HK-2 (cell line): ENCODE measurements at regions not wholly inside any gene's neighbourhood (a gene's known extent, or its start where the extent isn't known, plus 50 kb on each side); places are given as distances from the start of the nearest gene placed in this dataset.

Source experiments
- DNase-seq: peaks from one replicate; pipeline ENCODE4 v3.0.0-alpha.2; 2018; ENCODE audit not compliant: unreplicated experiment

- no peak for DNase-seq
Measured at GRCh38 chr5:114658194-114658593, 296.3 kb downstream of the KCNN2 start.

DNA sequence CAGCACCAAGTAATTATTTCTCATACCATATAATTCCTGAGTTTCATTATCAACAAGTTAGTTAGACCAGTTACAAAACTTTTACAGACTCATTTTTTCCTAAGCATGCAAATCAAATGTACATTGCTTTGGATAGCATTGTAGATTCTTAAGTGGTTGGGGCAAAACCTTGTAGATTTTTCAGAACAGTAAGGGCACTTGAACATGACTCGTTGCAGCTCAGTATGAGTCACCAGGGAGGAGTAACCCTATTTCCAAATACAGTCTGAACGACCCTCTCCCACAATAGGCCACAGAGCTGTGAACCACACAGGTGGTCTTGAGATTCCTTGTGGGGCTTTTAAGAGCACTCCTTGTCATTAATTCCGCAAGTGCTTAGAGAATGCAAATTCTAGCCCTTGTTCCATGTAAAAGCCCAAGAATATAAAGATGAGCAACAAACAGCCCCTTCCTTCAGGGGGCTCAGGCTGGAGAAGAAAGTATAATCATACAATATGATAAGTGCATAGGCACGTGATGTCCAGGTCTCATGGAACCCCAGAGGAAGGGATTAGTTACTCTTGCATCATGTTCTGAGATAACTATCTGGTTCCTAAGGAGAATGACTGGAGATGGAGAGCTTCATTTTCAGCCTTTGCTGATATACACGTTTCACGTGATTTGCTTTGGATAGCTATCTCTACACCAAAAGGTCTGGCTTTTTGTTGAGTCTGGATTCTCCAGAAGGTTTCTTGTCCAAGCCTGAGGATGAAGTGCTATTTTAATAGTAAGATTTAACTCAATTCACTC lies 295.7 kb downstream of the KCNN2 start:
- no peak for DNase-seq

DNA sequence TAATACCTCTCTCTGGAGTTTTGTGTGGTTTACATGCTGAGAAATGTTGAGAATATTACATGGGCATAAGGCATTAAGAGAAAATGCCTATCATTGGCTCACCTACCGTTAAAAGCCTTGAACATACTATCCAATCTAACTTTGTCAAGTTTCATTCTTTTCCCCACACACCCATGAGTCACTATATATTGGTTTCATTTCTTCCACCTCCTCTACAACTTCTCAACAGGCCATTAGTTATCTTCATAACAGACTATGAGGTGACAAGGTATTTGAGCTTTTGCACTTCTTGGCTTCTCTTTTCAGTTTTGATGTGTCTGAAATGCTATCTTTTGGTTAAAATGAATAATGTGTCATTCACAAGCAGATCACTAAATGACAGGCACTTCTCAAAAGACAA lies 288.0 kb downstream of the KCNN2 start:
- no peak for DNase-seq

DNA sequence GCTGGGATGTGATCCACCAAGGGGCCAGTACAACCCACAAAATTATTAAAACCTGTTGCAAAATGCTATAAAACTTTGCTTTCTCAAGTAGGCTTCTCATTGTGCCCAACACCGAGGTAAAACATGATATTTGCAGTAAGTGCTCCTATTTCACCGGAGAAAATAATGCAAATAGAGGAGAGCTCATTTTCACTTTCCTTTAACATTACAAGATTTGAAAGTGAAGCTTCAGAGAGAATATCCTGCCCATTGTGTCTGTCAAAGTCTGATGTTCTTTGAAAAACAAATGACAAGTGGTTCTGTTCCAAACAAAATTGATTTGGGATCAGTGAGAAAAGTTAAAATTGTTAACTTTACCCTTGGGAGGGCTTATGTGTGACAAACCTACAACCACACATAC lies 287.1 kb downstream of the KCNN2 start:
- DNase-seq, result no peak

GRCh38 chr5:114644576-114644975 lies 282.7 kb downstream of the KCNN2 start:
- no peak for DNase-seq

GRCh38 chr5:114636271-114636670 lies 274.4 kb downstream of the KCNN2 start:
- no peak for DNase-seq

DNA sequence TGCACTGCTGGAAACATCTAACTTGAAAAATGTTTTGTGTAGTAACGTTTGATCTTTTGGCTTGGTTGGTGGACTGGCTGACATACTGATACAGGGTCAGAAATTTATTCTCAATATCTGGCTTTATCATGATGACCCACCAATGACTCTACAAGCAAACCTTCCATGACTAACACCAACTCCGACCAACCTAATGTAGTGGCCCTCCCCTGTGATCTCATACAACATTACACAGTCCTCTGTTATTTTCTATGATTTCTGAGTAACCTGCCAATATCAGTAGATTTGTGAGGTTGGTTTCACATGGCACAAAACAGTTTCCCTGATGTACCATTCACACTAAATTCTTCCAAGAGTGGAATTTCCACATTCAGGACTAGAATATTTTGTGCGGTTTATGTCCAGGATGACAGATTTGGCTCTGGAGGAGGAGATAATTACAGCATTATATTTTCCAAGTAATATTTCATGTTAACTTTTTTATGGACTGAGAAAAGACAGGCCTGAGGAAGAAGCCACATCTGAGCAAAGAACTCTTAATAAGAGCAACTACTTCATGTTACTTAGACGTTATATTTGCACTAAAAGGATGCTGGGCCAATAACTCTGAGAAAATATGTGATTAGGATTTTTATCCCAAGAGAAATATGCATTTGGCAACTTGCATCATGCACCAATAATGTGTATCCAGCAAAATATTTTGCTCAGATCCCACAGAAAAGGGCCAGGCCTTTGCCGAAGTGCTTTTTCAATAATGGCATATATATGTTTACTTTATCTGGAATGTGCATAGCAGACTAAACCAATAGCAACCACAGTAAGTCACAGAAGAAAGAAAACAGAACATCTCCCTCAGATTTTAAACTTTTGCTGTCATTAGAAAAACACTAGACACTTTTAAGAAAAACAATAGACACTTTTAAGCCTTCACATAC lies 273.4 kb downstream of the KCNN2 start:
- DNase-seq, result no peak

DNA sequence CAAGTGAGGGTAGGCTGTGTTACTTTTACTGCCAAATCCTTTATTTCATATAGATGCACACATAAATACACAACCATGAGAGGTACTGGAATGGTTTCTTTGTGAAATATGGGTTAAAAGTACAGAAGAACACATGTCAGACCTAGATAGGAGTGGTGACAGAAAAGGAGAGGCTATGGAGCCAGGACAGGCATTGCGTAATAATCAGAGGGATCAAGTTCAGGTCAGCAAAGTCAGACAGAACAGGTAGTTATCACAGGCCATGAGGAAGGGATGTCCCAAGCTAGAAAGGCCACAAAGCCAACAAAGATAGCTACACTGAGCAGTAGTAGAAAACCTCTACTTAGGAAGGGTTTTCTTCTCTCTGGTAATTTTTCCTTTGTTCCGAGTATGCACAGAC lies 272.6 kb downstream of the KCNN2 start:
- no peak for DNase-seq

DNA sequence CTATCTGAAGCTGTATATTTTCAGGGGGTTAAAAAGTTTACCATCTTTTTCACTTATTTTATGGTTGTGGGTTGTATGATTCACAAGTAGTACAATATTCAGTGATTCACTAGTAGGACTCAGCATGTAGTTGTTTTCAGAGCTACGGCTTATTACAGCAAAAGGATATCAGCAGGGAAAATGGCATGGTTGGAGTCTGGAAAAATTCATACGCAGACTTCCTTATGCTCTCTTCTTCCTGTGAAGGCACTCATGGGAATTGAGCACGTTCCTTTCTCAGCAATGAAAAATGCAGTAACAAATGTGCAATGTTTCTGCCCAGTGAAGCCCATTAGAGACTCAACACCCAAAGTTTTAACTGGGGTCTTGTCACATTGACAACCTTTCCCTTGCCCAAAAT lies 250.5 kb downstream of the KCNN2 start:
- DNase-seq, result no peak

DNA sequence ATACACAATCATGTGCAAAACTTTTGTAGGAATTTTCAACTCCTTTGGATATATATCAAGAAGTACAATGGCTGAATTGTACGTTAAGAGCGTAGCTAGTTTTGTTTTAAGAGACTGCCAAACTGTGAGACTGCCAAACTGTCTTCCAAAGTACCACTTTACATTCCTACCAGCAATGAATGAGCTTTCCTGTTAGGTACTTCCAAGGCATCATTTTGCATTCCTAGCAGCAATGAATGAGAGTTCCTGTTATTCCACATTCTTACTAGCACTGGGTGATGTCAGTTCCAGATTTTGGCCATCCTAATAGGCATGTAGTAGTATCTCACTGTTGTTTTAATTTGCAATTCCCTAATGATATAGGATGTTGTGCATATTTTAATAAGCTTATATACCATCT lies 219.3 kb downstream of the KCNN2 start:
- DNase-seq, result no peak

- DNase-seq, result no peak
Measured at GRCh38 chr5:114565871-114566270, 204.0 kb downstream of the KCNN2 start.

DNA sequence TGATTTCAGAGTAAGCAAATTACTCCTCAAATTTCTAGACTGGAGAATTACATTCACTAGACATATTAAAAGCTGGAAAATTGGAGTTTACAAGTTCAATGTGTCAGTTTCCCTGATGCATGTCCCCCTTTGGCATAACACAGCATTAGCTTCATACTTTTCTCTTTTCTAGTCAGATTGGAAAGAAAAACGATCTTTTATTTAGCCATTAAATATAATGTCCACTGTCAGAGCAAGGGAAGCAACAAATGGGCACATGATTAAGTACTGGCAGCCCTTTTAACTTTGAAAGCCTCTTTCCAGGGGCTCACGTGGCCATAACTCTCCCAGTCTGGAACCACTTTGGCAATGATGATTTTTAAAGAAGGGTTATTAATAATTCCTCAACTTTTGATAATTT lies 203.3 kb downstream of the KCNN2 start:
- DNase-seq, result no peak

GRCh38 chr5:114561415-114561814 lies 199.5 kb downstream of the KCNN2 start:
- DNase-seq, result no peak
